ENCODE measurements at regions not wholly inside any gene's neighbourhood (a gene's known extent, or its start where the extent isn't known, plus 50 kb on each side); places are given as distances from the start of the nearest gene placed in this dataset.

DNA sequence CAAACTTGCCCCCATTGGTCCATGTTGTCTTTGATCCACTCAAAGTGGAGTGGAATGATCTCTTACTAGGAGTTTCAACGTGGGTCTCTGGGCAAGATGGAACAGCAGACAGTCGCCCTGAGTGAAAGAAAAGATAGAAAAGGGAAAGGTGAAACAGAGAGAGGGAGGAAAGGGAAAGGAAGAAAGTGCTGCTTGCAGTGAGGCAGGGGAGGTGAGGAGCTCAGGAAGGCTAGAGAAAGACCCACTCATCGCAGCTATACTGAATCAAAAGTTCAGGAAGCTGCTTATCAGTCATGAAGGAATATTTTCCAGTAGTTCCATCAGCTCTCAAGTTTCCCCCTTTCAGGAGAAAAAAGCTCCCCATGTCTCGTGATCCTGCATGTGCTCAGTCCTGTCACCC, 86.9 kb downstream of the ZNF467 start:
- no peak overlapping the region for H3K18ac ChIP-seq (ENCODE audit: extremely low read depth, low read length)
- no peak overlapping the region for H2BK12ac ChIP-seq (ENCODE audit: low read depth, low read length)
- H3K56ac ChIP-seq (replicated peaks; ENCODE audit: insufficient read length, low read depth, low read length) = no peak overlapping the region
- no peaks in the 10 kb centered on the region for H3K23me2 ChIP-seq (ENCODE audit: low read depth, low read length)
- ChIA-PET POLR2A (ENCODE audit: partially characterized antibody) (interaction anchor here (0.7 to 1.9 kb wide), 6 partner anchors 8 to 114 kb away, joined by 3 to 5 read pairs (median 4); no protein-coding TSS in a partner anchor), CTCF (ENCODE audit: partially characterized antibody) (interaction anchor here (0.7 to 6.3 kb wide), 8 partner anchors 8 to 61 kb away, joined by 3 to 32 read pairs (median 4); no protein-coding TSS in a partner anchor)
- H3K4me1 ChIP-seq (replicated peaks in 1 of 4; ENCODE audit: control insufficient read depth in 3 of 4, insufficient read depth in 4 of 4, low read length in 3 of 4) = peaks cover 0 to 6% (median 4%) of the 10 kb centered on the region in 4 experiments; a peak in 5 of 7 replicates
- H3K79me1 ChIP-seq (ENCODE audit: low read depth, low read length) = no peaks in the 10 kb centered on the region
- H3K27ac ChIP-seq (ENCODE audit: low read depth, low read length) = 0 out of 2 replicates have a peak overlapping the region, but pooled peaks have one; percentile 34
- no peak overlapping the region; the same call in 1 of the 2 replicates for H4K8ac ChIP-seq (ENCODE audit: extremely low read depth, insufficient read depth, low read length)
- 51% methylated on average over 4 of the region's 4 CpGs; no CpG with 5 or more reads in 1 of the 2 experiments for WGBS, 2 experiments (ENCODE audit: extremely low coverage in 1 of 2, insufficient coverage in 1 of 2, insufficient read length in 1 of 2, insufficient replicate concordance in 2 of 2, low coverage in 1 of 2, low lambda C conversion rate in 2 of 2, missing lambda C conversion rate in 1 of 2)
- TF ChIP-seq, protein P1, sequence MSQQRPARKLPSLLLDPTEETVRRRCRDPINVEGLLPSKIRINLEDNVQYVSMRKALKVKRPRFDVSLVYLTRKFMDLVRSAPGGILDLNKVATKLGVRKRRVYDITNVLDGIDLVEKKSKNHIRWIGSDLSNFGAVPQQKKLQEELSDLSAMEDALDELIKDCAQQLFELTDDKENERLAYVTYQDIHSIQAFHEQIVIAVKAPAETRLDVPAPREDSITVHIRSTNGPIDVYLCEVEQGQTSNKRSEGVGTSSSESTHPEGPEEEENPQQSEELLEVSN (IDR thresholded peaks at IDR 0.05) = no peak
- TF ChIP-seq POLR2A (IDR thresholded peaks at IDR 0.05; ENCODE audit: control extremely low read depth in 1 of 2, low read depth in 2 of 2, low read length in 2 of 2) (peak in 1 of 2 experiments; percentile 89; a peak in 2 of 3 replicates), MAFK (IDR thresholded peaks at IDR 0.05; ENCODE audit: low read depth, low read length) (no peak), POLR2AphosphoS5 (IDR thresholded peaks at IDR 0.05; ENCODE audit: low read depth, low read length) (peak; percentile 83), TAF7 (optimal IDR thresholded peaks at IDR 0.05; ENCODE audit: borderline replicate concordance, low read depth, low read length) (peak; percentile 94)
- no peaks in the 10 kb centered on the region for H3K79me2 ChIP-seq (ENCODE audit: control insufficient read depth in 1 of 2, insufficient read depth in 2 of 2, low read length in 2 of 2)
- H4K5ac ChIP-seq (ENCODE audit: insufficient read length, low read depth, low read length) = no peak overlapping the region
- H3K4me2 ChIP-seq (ENCODE audit: insufficient read depth in 1 of 2, low read depth in 2 of 2, low read length in 2 of 2) = no peak overlapping the region
- no peak overlapping the region for H3K14ac ChIP-seq (ENCODE audit: insufficient read length)
- no peak overlapping the region for H2AK5ac ChIP-seq (ENCODE audit: low read depth, low read length)
- H3K36me3 ChIP-seq (ENCODE audit: control insufficient read depth in 2 of 4, insufficient read depth in 4 of 4, low read length in 3 of 4) = no peaks in the 10 kb centered on the region
- no peak overlapping the region for H2BK5ac ChIP-seq (ENCODE audit: low read depth, low read length)
- H3K23ac ChIP-seq (ENCODE audit: insufficient read length) = no peak overlapping the region
- H3K4ac ChIP-seq (replicated peaks; ENCODE audit: insufficient read length, low read depth, low read length) = no peak overlapping the region
- H2BK120ac ChIP-seq (replicated peaks; ENCODE audit: low read depth, low read length) = no peak overlapping the region
- FAIRE-seq = no peak
- peak overlapping the region; percentile 24; the same call in 1 of the 2 replicates for H2AFZ ChIP-seq (ENCODE audit: low read length)
- H2BK15ac ChIP-seq (ENCODE audit: low read length) = no peak overlapping the region
- no peak overlapping the region for H3K4me3 ChIP-seq (ENCODE audit: extremely low read depth in 1 of 4, insufficient read depth in 2 of 4, low read depth in 3 of 4, low read length in 4 of 4)
- no peaks in the 10 kb centered on the region for H4K20me1 ChIP-seq (replicated peaks in 1 of 2; ENCODE audit: control insufficient read depth in 1 of 2, insufficient read depth in 2 of 2, low read length in 2 of 2)
- no peak overlapping the region for H4K91ac ChIP-seq (replicated peaks; ENCODE audit: insufficient read length, low read length)
- H3K9me3 ChIP-seq (ENCODE audit: insufficient read depth in 2 of 2, low read depth in 1 of 2, low read length in 1 of 2) = 0 out of 4 replicates have a peak, but pooled peaks cover 0 to 5% of the 10 kb centered on the region in 2 experiments
- no peak overlapping the region for H3K9ac ChIP-seq (replicated peaks in 1 of 4; ENCODE audit: extremely low read depth in 1 of 4, low read depth in 3 of 4, low read length in 3 of 4)
- H2BK20ac ChIP-seq (ENCODE audit: low read length) = no peak overlapping the region
- no peak for DNase-seq (ENCODE audit: low read depth in 1 of 2, low spot score in 2 of 2)
- H3K27me3 ChIP-seq (replicated peaks in 1 of 4; ENCODE audit: control insufficient read depth in 3 of 4, extremely low read depth in 1 of 4, insufficient read depth in 3 of 4, low read length in 3 of 4) = no peaks in the 10 kb centered on the region

All from H1 (cell line).